ENCODE measurements at regions not wholly inside any gene's neighbourhood (a gene's known extent, or its start where the extent isn't known, plus 50 kb on each side); places are given as distances from the start of the nearest gene placed in this dataset.

DNA sequence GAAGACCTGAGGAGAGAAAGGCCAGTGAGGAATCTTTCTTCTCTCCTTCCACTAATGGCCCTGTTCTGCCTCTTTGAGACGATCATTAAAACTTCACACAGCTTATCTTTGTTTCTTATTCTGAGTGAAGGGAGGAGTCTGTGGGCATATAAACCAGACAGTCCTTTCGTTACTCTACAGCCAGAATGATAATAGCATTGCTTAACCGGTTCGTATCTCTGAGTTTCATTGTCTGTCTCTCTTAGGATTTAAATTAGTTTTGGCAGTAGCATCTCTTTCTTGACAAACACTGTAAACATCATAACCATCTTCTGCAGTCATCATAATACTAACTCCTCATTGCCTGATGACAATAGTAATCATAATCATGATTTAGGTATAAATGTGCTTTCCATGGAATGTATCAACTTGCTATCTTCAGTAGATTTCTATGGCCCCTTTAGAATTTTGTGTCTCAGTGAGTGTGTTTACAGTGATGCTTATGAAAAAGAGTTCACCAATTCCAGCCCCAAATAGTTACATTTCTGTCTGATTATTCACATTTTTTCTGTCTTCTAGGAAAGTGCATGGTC, 618.8 kb upstream of the KLF4 start:
- no peak overlapping the region for H3K27ac ChIP-seq
- TF ChIP-seq, protein P1, sequence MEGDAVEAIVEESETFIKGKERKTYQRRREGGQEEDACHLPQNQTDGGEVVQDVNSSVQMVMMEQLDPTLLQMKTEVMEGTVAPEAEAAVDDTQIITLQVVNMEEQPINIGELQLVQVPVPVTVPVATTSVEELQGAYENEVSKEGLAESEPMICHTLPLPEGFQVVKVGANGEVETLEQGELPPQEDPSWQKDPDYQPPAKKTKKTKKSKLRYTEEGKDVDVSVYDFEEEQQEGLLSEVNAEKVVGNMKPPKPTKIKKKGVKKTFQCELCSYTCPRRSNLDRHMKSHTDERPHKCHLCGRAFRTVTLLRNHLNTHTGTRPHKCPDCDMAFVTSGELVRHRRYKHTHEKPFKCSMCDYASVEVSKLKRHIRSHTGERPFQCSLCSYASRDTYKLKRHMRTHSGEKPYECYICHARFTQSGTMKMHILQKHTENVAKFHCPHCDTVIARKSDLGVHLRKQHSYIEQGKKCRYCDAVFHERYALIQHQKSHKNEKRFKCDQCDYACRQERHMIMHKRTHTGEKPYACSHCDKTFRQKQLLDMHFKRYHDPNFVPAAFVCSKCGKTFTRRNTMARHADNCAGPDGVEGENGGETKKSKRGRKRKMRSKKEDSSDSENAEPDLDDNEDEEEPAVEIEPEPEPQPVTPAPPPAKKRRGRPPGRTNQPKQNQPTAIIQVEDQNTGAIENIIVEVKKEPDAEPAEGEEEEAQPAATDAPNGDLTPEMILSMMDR (IDR thresholded peaks at IDR 0.05), result no peak
- TF ChIP-seq ZFX (IDR thresholded peaks at IDR 0.05; ENCODE audit: borderline replicate concordance), result no peak

DNA sequence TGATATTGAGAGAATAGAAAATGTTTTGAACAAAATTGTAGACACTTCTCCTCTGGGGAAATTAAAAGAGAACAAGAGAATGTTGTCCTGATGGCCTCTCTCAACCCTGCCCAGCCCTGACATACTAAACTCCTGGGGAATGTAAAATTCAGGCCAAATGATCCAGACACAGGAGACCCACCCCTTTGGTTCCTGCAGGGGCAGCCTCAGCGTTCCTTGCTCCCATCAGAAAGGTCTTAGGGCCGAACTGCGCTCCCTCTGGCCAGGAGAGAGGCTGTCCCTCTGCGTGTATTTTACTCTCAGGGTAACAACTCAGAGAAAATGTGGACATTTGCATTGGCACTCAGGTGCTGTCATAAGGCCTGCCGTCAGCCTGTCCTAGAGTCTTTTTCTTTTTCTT, 616.3 kb upstream of the KLF4 start:
- no peak for TF ChIP-seq ZFX (IDR thresholded peaks at IDR 0.05; ENCODE audit: borderline replicate concordance)
- TF ChIP-seq, protein P1 (IDR thresholded peaks at IDR 0.05), result no peak
- H3K27ac ChIP-seq, result no peak overlapping the region

DNA sequence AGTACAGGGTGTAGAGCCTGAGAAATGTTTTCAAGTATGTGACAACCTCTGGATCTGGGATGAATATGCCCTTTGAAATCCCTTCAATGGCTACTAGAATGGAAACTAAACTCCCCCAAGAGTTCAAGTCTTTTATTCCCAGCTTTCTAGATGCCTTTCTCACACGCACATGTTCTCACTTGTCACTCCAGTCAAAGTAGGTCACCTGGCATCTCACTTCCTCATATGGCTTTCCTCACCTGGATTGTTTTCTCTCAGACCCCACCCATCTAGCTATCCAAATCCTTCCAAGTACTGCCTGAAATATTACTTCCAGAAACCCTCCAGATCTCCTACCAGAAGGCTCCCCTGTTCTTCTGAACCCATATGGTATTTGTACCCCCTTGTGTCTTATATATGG, 615.4 kb upstream of the KLF4 start:
- TF ChIP-seq, protein P1 (IDR thresholded peaks at IDR 0.05), result no peak
- TF ChIP-seq ZFX (IDR thresholded peaks at IDR 0.05; ENCODE audit: borderline replicate concordance), result no peak
- H3K27ac ChIP-seq, result no peak overlapping the region

DNA sequence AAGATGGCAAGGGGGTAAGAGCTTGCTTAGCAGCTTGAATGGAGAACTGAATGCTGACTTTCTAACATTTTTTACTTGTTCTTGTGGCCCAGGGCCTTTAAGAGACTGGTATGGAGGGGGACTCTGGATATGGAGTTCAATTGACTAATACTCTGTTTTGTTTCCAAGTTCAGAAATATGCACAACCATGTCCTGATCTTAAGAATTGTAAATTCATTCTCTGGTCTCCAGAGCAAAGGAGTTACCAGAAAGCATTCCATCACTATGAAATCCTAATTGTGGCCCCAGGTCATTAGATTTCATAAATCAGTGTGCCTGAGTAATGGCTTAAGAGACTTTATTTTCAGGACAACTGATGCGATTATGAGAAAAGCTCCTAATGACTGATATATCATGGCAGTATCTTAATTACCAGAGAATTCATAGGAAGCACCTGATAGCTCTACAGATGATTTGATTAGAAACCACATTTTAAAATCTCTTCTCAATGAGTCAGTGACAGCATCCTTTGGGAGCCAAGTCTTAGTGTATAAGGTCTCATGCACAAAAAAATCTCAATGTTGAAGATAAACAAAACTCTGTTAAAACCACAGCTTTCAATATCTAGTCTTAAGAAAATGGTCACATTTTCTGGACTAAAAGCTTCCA, 613.6 kb upstream of the KLF4 start:
- H3K27ac ChIP-seq, result no peak overlapping the region
- TF ChIP-seq ZFX (IDR thresholded peaks at IDR 0.05; ENCODE audit: borderline replicate concordance), result no peak
- TF ChIP-seq, protein P1 (IDR thresholded peaks at IDR 0.05), result no peak

DNA sequence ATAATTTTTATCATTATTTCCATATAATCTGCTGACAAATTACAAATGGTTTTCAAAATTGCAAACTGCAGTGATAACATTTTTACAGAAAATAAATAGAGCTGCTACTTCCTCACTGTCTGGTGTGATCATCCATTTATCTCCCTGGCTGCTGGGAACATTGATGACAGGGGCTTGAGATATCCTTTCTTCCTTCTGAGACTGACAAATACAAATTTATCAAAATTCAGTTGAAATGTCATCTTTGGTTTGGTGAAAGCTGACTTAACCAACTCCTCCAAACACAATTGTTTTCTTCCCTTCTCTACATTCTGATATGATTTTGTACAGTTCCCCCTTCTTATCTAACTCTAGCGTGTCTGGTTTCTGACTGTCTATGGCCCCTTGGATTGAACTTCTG, 611.8 kb upstream of the KLF4 start:
- H3K27ac ChIP-seq, result no peak overlapping the region
- no peak for TF ChIP-seq ZFX (IDR thresholded peaks at IDR 0.05; ENCODE audit: borderline replicate concordance)
- TF ChIP-seq, protein P1 (IDR thresholded peaks at IDR 0.05), result no peak

DNA sequence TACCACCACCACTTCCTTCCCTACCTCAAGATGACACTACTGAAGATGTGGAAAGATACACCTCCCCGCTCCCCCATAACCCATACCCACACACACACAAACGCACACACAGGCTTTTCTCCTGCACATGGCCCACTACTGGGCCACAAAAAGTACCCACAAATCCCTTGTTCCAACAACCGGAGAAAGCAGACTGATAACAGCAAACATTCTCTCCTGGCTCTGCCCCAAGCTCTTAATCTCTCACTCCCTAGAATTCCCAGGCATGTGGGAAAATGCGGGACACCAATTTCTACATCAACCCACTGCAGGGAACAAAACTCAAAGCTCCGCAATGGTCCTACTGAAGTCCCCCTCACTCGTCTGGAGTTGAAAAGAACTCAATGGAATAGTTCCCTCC, 611.0 kb upstream of the KLF4 start:
- no peak for TF ChIP-seq ZFX (IDR thresholded peaks at IDR 0.05; ENCODE audit: borderline replicate concordance)
- TF ChIP-seq, protein P1 (IDR thresholded peaks at IDR 0.05), result no peak
- H3K27ac ChIP-seq, result no peak overlapping the region

- H3K27ac ChIP-seq, result no peak overlapping the region
- TF ChIP-seq, protein P1 (IDR thresholded peaks at IDR 0.05), result no peak
- TF ChIP-seq ZFX (IDR thresholded peaks at IDR 0.05; ENCODE audit: borderline replicate concordance), result no peak
These were observed 610.3 kb upstream of the KLF4 start for GRCh38 chr9:108099854-108100253.

All from 22Rv1 (cell line).